ENCODE measurements at regions not wholly inside any gene's neighbourhood (a gene's known extent, or its start where the extent isn't known, plus 50 kb on each side); places are given as distances from the start of the nearest gene placed in this dataset.

- no peaks in the 10 kb centered on the region for H3K9me3 ChIP-seq (replicated peaks; ENCODE audit: control insufficient read depth, insufficient read depth, low read length)
- no peaks in the 10 kb centered on the region for H4K20me1 ChIP-seq (ENCODE audit: control insufficient read depth, insufficient read depth)
- CTCF ChIA-PET, result no interaction called here
- no peak for FAIRE-seq
- no peaks in the 10 kb centered on the region; a peak in 1 of 4 replicates for H3K27me3 ChIP-seq (replicated peaks in 1 of 2; ENCODE audit: control insufficient read depth in 2 of 2, insufficient read depth in 2 of 2, low read length in 1 of 2)
- WGBS (ENCODE audit: insufficient coverage, insufficient replicate concordance, low lambda C conversion rate, missing lambda C conversion rate), result 26% methylated on average over 2 of the region's 2 CpGs
- POLR2A ChIA-PET, result no interaction called here
- H3K9ac ChIP-seq (ENCODE audit: control insufficient read depth, insufficient read depth, low read length), result no peak overlapping the region
- no peak overlapping the region for H3K4me2 ChIP-seq (ENCODE audit: control insufficient read depth, insufficient read depth)
- intact Hi-C loops (cut with micrococcal nuclease; ENCODE audit: unreplicated experiment) (no loop called here), in situ Hi-C loops (cut with MboI) (no loop called here)
- no peak overlapping the region for H3K4me3 ChIP-seq
- RAD21 ChIA-PET (ENCODE audit: unreplicated experiment), result no interaction called here
- H3K27ac ChIP-seq (ENCODE audit: control insufficient read depth, insufficient read depth), result no peak overlapping the region
- no peaks in the 10 kb centered on the region for H3K4me1 ChIP-seq (ENCODE audit: control insufficient read depth, insufficient read depth, low read length)
- no peaks in the 10 kb centered on the region for H3K79me2 ChIP-seq (ENCODE audit: control insufficient read depth, insufficient read depth, low read length)
- H2AFZ ChIP-seq (ENCODE audit: control insufficient read depth, low read depth, low read length), result no peak overlapping the region
- no peak for DNase-seq (ENCODE audit: low read depth, low spot score)
- no peak for ATAC-seq
- no TSS peak for BruUV-seq (replicated peaks)
- no peaks in the 10 kb centered on the region for H3K36me3 ChIP-seq (ENCODE audit: control insufficient read depth in 2 of 2, insufficient read depth in 2 of 2, low read length in 1 of 2)
- SMC1A ChIA-PET (ENCODE audit: uncharacterized antibody, unreplicated experiment), result interaction anchor here (0.7 kb wide), 1 partner anchor 869 kb away, joined by 3 read pairs; no protein-coding TSS in a partner anchor
- no peak for TF ChIP-seq BHLHE40 (IDR thresholded peaks at IDR 0.05; ENCODE audit: borderline replicate concordance in 1 of 2, low read depth in 2 of 2, low read length in 1 of 2)
- TF ChIP-seq RELA (IDR thresholded peaks at IDR 0.05; ENCODE audit: borderline replicate concordance, partially characterized antibody), result no peak
- no peak for TF ChIP-seq ZBTB40 (IDR thresholded peaks at IDR 0.05; ENCODE audit: borderline replicate concordance)
- TF ChIP-seq NR2F1 (conservative IDR thresholded peaks at IDR 0.05), result no peak
- TF ChIP-seq NFYB (IDR thresholded peaks at IDR 0.05; ENCODE audit: insufficient read depth, low read depth, low read length), result no peak
- no peak for TF ChIP-seq RBBP5 (conservative IDR thresholded peaks at IDR 0.05)
- no peak for TF ChIP-seq HSF1 (IDR thresholded peaks at IDR 0.05; ENCODE audit: low read depth, low read length)
- no peak for TF ChIP-seq PAX8 (IDR thresholded peaks at IDR 0.05)
- no peak for TF ChIP-seq CEBPB (IDR thresholded peaks at IDR 0.05; ENCODE audit: borderline replicate concordance in 1 of 2, low read depth in 2 of 2, low read length in 2 of 2)
Measured at GRCh38 chr3:155238845-155239244, 54.6 kb downstream of the STRIT1 start.
